Activated CD4-positive, alpha-beta T cell treated with anti-CD3 and anti-CD28 coated beads, Interleukin-2, Interleukin-6, amounts not matched to agents 100 ng/mL and 50 ng/mL, durations not matched to agents 16 hours and 8 hours (primary cell): ENCODE measurements at regions not wholly inside any gene's neighbourhood (a gene's known extent, or its start where the extent isn't known, plus 50 kb on each side); places are given as distances from the start of the nearest gene placed in this dataset.
A peak's percentile ranks its signal among the peaks of the same experiment; 100 is the strongest.

Experiments
- DNase-seq: peaks from one replicate; pipeline ENCODE4 v3.0.0-alpha.2; 2020

DNA sequence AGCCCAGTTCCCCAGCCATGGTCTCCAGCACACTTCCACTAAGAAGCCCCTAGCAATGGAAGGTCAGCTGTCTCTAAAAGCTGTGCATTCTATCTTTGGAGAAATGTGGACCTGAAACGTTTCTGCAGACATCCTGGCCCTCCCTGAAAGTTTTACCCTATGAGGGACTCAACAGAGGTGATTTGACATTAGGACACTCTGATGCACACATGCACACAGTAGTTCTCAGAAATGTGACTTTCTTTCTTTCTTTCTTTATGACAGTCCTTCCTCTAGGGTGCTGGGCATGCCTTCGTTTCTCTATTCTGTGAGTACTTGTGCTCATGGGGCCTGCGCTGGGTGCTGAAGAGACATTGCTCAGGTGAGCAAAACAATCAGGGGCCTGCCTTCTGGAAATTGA is 857.3 kb downstream of the RNF144A start:
- DNase-seq: peak; percentile 66

DNA sequence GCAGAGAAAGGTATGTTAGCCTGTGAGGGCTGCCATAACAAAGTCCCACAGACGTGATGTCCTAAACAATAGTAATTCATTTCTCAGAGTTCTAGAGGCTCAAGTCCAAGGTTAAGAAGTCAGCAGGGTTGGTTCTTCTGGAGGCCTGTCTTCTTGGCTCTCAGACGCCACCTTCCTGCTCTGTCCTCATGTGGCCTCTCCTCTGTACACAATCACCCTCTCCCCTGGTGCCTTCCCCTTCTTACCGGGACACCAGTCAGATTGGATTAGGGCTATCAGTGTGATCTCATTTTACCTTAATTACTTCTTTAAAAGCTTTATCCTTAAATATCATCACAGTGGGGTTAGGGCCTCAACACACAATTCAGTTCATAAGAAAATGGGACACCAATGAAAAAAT is 860.5 kb downstream of the RNF144A start:
- DNase-seq: no peak

DNA sequence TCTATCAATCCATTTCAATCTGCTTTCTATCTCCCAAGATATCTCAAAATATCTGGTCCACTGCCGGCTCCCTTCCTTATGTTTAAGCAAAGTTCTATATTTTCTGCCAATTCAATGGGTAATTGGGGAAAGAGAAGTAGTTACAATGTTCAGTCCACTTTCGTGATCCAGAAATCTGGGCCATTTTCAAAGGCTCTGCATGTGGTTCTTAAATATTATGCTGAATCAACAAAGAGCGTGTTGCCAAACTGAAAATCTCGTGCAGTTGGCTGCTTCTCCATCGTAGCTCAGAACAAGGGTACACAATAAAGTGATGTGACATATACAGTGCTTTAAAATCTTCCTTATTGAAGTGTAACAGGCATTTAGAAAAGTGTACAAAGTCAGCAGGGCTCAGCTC is 863.1 kb downstream of the RNF144A start:
- DNase-seq: no peak

DNA sequence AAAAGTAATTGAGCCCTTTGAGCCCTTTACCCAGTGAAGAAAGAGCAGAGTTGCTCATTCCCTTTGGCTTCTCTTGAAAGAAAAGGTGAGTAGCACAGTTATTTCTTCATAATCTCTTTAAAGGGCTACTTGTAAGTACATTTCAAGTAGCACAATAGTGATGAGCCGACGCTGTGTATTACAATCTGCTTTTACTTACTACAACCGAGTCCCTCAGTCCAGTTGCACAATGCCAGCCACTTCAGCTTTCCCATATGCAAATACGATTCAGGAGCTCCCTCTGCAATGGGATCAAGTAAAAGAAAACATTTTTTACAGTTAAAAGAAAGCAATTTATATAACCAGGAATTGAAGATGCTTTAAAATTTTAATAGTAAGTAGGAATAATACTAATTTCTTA is 868.5 kb downstream of the RNF144A start:
- DNase-seq: no peak

DNA sequence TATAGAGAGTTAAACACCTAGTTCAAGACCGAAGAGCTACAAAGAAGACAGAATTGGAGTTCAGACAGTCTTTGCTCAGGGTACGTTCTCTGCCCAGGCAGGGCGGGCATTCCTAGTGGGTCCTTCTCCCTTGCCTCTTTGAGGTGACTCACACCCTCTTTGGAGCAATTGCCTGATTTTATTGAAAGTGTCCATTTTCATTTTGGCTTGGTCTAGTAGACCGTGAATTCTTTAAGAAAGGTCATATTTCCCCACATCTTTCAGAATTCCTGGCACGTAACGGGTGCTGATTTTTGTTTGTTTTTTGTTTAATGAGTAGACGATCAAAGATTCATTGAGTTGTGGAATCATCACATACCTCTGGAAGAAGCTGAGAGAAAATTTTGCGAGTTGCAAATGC is 871.5 kb downstream of the RNF144A start:
- DNase-seq: no peak

DNA sequence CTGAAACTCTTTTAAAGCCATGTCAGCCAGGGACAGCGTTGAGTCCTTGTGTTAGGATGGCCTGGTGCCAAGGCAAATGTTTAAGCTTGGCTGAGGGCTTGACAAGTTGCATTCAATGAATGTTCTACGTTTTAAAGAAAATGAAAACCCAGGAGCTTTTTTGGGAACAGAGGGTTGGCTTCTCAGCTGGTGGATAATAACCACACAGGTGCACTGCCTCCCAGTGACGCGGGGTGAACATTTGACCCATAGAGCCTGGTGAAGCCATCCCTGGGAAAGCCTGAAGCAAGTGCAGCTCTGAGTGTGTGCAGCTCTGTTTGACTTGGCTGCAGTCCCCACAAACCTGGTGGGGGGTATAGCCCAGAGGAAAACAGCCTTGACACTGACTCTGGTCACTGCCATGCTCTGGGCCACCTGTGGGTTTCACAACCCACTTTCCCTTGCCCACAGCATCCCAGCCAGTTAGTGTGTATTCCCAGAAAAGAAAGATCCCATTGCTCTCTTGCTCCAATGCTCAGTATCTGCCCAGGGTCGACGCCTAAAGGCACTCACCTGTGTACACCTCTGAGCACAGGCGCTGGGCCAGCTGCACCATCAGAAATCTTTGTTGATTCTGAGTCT is 874.9 kb downstream of the RNF144A start:
- DNase-seq: no peak

DNA sequence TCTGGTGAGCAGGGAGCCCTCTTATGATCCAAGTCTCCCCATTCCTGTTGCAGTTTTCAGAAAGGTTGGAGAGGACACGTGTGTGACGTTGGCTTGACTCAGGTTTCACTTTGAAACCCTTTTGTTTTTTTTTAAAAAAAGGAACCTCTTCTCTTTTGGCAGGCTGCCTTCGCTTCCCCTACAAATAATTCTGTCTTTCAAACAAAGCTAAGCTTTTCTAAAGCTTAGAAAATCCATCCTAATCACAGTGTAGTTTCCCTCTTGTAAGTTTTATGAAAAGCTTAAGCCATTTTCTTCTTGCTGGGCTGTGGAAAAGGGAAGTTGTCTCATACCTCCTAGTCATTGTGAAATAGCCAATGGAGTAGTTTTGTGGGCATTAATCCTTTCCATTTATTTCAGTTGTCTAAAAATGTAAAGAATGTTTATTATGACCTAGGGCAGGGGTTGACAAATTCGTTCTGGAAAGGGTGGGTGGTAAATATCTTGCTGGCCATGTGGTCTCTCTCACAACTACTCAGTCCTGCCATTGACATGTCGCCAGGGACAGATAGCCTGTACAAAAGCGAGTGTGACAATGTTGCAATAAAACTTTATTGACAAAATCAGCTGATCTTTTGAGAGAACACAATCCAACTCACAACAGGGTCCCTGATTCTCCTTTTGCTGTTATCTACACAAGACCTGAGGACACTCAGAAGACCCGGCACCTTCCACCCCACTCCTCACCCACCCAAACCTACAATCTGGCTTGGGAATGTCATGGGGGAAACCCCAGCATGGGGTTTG is 878.8 kb downstream of the RNF144A start:
- no peak for DNase-seq

DNA sequence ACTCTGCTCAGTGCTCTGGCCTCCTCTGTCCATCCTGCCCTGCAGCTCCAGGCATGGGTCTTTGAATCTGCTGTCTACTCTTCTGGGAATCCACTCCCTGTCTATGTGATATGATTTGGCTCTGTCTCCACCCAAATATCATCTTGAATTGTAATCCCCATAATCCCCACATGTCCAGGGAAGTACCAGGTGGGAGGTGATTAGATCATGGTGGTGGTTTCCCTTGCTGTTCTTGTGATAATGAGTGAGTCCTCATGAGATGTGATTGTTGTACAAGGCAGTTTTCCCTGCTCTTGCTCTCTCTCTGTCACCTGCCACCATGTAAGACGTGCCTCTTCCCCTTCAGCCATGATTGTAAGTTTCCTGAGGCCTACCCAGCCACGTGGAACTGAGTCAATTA is 881.8 kb upstream of the ID2 start:
- no peak for DNase-seq

DNA sequence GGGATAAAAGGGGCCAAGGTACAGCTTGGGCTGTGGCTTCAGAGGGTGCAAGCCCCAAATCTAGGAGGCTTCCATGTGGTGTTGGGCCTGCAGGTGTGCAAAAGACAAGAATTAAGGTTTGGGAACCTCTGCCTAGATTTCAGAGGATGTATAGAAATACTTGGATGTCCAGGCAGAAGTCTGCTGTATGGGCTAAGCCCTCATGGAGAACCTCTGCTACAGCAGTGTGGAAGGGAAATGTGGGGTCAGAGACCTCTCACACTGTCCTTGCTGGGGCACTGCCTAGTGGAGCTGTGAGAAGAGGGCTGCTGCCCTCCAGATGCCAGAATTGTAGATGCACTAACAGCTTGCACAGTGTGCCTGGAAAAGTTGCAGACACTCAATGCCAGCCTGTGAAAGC is 880.6 kb upstream of the ID2 start:
- DNase-seq: no peak

DNA sequence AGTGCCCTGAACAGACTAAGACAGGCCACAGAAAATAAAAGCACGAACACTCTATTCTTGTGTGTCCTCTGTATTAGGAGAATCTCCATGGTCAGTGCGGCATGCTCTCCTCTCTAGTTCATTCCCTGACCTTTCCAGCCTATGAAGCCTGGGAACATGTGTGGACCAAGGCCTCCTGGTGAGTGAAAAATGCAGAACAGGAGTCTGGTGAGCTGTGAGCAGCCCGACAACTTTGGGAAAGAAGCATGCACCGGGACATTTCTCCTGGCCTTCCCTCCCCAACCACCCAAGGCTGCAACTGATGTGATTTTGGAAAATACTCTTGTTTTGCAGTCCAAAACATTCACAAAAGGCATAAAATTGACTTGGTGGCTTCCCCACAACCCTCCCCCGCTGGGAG is 878.3 kb upstream of the ID2 start:
- no peak for DNase-seq

DNA sequence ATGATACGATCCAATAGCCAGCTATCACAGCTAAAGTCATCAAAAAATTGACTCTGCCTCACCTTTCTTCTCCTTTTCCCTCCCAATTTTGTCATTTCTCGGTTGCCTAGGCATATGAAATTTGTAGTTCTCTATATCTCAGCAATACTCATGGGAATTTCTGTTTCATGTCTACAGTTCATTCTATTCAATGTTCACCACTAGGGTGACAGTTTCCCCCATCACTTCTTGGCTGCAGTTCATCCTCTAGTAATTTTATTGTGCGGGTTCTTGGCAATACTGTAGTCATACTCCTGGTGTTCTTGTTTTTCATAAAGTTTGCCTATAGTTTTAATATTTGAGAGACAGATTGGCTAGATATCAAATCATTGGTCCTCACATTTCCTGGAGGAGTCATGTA is 872.2 kb upstream of the ID2 start:
- no peak for DNase-seq

DNA sequence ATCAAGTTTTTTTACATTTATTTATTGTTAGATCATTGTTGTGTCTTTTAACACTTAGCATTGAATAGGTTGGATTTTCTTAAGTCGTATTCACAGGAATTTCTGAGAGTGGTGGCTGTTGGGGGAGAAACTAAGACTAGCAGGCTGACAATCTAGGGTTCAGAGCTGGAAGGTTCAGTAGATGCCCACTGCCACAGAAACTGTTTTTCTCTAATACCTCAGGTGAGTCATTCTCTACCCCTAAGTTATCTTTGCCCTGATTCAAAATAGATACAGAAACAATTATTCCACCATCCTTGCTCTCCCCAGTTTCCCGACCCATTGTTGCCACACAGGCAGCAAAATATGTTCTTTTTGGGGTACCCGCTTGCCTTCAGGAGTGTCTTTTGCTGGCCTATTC is 870.8 kb upstream of the ID2 start:
- no peak for DNase-seq

DNA sequence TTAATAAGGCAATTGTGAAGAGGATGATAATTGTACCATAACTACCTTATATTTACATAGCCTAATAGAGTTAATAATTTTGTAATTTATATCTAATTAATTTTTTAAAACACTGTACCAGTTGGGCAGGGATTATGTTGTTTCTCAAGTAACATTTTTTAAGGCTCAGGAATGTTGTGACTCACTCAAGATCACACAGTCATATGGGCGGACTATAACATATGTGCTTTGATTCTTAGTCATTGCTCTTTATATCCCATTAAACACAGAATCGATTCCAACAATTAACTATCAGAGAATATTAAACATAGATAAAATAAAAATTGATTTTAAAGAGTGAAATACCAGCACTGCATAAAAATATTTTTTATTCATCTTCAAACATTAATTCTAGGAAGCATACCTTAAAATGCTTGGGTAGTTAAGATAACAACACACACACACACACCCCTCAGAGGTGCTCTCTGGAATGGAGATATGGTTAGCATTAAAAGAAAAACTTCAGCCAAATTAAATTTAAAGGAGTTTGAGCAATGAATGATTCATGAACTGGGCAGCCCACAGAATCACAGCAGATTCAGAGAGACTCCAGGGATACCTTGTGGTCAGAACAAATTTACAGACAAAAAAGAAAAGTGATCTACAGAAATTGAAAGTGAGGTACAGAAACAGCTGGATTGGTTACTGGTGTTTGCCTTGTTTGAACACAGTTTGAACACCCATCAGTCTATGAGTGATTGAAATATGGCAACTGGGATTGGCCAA is 869.4 kb upstream of the ID2 start:
- no peak for DNase-seq

DNA sequence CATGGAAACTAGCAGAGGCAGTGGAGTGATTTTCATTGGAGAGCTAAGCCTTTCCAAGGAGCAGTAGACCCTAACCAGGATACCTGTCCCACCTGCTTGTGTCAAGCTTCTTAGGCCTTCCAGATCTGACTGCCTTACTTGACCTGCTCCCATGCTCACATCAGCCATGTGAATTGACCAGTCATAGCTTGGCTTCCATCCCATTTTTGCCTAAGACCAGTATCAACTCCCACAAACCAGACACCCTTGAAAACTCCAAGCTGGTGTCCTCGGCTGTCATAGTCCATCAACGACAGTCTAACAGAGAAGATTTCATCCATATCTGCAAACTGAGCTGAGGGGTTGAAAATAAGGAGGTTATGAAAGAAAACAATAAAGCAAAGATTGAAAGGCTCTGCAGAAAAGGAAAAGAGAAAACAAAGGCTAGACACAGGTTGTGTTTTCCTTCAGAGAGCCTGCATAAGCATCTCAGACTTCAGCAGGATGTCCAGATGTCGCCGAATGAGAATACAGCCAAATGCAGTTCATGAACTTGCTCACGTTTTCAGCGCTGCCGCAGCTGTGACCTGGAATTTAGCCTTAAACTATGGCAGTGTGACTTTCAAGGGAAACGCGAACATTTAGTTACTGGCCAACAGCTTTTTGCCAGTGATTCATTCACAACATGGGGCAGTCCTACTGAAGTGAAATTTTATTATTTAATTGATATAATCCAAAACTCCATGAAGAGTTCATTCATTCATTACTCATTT is 868.1 kb upstream of the ID2 start:
- no peak for DNase-seq

DNA sequence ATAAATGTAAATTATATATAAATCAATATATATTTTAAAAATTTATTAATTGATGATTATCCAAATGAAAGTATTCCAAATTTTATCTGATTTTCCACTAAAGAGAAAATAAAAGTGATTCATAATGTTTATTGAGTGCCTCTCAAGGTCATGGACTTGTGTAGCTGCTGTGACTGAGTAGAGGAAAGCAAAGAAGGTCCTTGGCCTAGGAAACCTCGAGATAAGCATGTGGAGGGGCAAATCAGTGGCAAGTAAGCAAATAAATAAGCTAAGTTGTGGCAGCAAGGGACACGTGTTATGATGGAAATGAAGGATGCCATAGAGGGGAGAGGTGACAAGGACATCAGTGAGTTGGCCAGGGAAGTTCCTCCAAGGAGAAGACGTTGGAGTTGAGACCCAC is 866.1 kb upstream of the ID2 start:
- no peak for DNase-seq

DNA sequence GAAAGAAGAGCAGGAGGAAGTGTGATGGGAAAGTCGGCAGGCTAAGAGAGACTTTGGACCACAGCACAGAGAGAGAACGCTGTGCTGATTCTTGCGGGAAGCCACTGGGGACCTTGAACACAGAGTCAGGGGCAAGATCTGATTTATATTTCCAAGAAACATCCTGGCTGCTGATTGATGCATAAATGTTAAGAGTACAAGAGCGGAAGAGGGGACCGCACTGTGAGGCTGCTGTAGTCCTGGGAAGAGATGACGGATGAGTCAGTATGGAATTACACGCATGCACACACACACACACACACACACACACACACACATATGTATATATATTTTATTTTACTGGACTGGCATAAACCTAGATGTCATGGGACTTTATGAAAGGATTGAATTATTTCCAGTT is 865.6 kb upstream of the ID2 start:
- DNase-seq: no peak

DNA sequence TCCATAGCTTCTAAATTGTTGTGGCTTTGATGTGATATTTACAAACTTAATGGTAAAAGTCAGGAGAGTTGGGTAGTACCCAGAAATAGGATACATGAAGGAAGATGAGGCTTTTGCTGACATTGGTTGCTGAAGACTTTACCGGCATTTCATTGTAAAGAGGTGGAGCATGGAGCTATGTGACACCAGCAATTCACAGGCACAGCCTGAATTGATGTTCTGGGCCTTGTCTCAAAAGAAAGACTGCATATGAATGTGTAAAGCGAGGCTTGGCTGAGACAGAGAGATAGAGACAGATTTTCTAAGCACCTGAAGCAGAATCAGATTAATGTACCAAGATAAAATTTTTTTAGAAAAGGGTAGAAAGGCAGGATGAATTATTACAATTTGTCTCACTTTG is 864.9 kb upstream of the ID2 start:
- DNase-seq: no peak

DNA sequence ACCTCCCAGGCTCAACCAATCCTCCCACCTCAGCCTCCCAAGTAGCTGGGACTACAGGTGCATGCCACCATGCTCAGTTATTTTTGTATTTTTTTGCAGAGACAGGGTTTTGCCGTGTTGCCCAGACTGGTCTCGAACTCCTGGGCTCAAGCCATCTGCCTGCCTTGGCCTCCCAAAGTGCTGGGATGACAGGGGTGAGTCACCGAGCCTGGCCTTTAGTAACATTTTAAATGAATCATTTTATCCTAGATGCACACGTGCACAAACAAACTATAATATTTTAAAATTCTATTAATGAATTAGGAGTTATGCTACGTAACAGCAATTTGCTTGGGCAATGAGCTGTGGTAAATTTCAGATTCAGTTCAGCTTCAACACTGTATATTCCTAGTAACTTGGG is 862.5 kb upstream of the ID2 start:
- DNase-seq: no peak

DNA sequence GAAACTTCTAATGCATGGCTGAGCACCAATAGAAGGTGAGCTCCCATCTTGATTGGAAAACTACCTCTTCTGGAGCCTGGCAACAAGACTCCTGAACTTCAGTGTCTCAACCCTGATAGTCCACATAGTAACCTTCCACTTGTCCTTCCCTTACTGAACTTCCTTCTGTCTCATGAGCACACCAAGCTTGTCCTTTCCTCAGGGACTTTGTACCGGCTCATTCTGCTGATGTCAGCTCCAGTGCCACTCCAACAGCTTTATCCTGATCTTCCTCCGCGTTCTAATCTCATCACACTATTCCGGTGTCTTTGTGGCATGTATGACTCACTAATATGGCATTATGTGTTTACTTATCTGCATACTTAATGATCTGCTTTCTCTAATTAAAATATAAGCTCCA is 862.0 kb upstream of the ID2 start:
- DNase-seq: no peak

DNA sequence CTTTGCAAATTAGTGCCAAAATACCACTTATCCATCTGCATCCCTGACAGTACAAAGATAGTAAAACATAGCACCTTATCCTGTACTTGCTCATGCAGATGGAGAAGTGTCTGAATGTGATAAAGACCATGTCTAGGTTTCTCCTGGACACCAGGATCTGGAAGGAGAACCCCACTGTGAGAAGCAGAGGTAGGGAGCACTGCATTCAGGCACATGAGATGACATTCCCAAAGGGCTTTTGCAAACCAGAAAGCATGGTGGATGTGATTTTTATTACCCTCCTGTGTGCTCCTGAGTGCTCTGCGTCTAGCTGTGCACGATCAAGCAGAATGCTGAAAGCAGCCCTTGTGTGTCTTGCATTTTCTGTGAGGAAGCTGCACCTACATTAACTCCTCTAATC is 857.6 kb upstream of the ID2 start:
- no peak for DNase-seq

DNA sequence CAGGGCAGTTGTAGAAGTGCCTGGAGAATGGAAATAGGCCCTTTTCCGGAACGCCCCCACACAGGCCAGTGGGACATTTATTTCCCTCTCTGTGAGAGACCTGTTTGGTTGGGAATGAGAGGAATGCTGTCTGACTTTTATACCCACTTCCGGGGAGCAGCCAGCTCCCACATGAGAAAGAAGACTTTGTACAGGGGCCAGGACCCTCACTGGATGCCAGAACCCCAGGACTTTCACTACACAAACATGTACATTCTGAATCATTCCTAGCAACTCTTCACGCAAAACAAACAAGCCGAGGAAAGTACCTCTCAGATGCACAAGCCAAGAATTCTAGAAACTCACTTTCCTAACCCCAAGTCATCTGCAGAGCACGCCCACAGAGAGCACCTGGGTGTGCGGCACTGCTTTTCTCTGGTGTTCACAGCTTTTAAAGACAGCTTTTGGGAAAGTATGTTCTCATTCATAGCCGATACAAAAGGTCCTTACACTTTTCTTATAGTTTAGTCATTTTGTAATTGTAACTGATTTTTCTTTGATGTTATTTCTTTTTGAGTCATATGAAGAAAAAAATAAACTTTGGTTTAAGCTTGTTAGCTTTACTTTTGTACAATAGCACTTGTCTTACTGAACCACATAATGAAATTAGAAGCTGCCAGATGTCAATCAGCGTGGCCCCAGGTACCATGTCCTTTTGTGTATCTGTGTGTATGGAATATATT is 856.1 kb upstream of the ID2 start:
- DNase-seq: peak; percentile 88

DNA sequence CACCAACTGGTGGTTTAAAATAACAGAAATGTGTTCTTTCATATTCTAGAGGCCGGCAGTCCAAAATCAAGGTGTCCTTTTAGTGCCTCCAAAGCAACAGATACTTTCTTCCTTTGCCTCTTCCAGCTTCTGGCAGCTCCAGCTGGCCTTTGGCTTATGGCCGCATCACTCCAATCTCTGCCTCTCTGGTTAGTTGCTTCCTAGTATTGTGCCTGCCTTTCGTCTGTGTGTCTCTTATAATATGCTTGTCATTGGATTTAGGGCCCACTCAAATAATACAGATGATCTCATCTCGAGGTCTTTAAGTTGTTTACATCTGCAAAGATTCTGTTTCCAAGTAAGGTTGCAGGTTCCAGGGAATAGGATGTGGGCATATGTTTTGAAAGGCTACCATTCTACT is 855.2 kb upstream of the ID2 start:
- peak; percentile 30 for DNase-seq

DNA sequence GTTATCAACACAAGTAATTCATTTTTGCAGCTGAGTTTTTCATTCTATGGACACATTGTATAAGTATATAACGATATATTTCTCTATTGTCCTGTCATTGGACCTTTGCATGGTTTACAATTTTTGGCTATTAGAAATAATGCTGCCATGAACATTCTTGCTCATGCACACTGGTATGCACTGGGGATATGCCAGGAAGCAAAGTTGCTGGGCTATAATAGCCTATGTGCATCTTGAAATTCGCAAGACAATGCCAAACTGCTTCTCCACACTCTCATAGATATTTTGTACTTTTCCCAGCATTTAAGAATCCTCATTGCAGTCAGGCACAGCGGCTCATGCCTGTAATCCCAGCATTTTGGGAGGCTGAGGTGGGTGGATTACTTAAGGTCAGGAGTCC is 852.6 kb upstream of the ID2 start:
- DNase-seq: no peak
